VCaP (cell line): ENCODE measurements at regions not wholly inside any gene's neighbourhood (a gene's known extent, or its start where the extent isn't known, plus 50 kb on each side); places are given as distances from the start of the nearest gene placed in this dataset.
"Not testable (repeated sequence)": the region's sequence is repeated elsewhere in the genome, so short reads cannot be mapped to it uniquely, and the experiment has no call there.

Source experiments
- H3K27ac ChIP-seq: fragments of 450-650 bp; 2 replicates; pipeline ENCODE4 v1.5.1; 2017
- TF ChIP-seq, protein P1 (sequence below): fragments of 450-650 bp; conservative IDR thresholded peaks from 2 replicates; pipeline ENCODE4 v1.5.1; 2017; ENCODE audit warnings: mild to moderate bottlenecking, moderate library complexity

DNA sequence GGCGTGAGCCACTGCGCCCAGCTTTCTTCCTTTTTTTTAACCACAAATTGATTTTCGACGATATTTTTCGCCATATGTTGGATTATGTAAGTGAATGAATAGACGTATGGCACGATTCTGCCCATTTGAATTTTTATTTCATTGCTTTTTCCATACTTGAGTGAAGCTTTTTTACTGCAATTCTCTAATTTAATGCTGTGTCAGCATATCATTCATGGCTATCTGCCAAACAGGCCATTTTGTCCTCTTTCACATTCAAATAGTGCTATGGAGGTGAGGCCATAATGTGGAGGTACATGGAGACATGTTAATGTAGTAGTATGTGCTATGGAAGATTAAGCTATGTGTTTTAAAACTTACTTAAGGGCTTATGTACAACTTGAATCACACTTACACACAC, 152.1 kb upstream of the TUSC1 start:
- no peak overlapping the region for H3K27ac ChIP-seq
- TF ChIP-seq, protein P1, sequence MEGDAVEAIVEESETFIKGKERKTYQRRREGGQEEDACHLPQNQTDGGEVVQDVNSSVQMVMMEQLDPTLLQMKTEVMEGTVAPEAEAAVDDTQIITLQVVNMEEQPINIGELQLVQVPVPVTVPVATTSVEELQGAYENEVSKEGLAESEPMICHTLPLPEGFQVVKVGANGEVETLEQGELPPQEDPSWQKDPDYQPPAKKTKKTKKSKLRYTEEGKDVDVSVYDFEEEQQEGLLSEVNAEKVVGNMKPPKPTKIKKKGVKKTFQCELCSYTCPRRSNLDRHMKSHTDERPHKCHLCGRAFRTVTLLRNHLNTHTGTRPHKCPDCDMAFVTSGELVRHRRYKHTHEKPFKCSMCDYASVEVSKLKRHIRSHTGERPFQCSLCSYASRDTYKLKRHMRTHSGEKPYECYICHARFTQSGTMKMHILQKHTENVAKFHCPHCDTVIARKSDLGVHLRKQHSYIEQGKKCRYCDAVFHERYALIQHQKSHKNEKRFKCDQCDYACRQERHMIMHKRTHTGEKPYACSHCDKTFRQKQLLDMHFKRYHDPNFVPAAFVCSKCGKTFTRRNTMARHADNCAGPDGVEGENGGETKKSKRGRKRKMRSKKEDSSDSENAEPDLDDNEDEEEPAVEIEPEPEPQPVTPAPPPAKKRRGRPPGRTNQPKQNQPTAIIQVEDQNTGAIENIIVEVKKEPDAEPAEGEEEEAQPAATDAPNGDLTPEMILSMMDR: no peak

DNA sequence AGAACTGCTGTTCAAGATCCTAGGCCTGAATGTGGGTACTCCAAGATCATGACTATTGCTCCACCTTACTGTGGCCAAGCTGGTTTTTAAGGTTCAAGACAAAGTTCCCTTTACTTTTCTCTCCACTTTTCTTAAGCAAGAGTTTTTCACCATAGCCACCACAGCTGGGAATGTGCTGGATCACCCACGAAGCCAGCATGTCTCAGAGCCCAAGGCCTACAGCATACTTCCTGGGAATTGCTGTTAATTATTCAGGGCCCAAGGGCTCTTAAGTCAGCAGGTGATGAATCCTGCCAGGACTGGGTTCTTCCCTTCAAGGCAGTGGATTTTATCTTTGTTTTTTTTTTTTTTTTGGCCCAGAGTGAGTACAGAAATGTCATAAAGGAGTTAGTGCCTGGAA, 149.4 kb upstream of the TUSC1 start:
- TF ChIP-seq, protein P1: no peak
- no peak overlapping the region for H3K27ac ChIP-seq

DNA sequence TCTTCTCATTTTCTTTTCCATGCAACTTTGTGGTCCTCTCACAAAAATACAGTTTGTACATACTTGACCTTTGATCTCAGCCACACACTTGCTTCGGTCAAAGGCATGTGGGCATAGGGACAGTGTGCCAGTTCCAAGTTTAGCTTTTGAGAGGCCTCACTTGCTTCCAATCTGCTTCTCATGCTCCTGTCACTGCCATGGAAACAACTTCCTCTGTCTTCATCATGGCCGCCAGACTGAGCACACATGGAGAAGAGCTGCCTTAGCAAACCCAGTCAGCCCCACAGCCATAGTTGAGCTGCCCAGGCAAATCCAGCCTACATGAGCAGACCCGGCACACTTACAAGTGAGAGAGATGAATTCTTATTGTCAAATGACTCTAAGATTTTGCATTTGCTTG, 138.2 kb upstream of the TUSC1 start:
- TF ChIP-seq, protein P1: no peak
- H3K27ac ChIP-seq: no peak overlapping the region

DNA sequence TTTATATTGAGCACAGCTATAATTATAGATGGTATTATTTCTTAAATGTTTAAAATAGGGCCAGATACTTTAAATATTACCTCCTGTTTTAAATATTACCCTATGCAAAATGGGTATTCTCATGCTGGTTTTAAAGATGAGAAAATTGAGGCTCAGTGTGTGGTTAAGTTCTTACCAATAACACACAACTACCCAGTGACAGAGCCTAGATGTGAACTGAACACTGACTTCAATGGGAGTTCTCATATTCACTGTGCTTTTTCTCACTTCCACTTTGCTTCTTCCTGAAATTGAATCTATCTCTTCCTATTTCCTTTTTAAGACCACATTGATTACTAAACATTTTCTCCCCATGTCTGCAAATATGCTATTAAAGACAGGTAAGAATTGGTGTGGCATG, 135.8 kb upstream of the TUSC1 start:
- H3K27ac ChIP-seq: no peak overlapping the region
- TF ChIP-seq, protein P1: no peak

DNA sequence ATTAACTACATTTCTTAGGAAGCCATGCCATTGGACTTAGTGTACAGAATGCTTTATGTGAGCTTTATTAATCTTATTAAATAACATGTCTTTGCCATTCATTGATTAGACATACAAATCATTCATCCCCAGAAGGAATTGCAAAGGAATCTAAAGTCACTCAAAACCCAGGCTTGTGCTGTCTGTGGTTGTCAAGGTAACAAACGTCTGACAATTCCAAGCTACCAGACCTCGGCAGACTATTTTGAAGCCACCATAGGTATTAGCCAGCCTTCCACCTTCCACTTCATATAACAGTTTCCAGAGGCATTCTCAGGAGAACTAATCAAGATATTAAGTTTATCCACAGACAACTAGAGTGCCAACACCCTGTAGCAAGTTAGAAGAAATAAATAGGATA, 135.2 kb upstream of the TUSC1 start:
- TF ChIP-seq, protein P1: no peak
- H3K27ac ChIP-seq: no peak overlapping the region

DNA sequence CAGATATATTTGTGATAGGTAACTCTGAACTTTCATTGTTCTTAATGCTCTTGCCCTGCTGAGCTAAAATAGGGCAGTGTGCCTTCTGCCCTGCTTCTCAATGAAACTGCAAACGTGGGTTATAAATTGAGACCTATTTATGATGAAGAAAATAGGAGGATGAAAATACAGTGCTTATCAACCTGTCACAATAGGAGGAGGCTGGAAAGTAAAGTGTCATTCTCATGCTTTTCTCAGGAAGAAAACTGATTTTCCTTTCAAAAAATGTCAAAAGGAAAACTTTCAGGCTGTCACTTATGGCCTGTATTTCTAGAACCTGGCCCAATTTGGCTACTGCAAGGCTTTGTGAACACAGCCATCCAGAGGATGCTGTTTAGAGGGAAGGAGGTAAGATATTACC, 130.3 kb upstream of the TUSC1 start:
- H3K27ac ChIP-seq: no peak overlapping the region
- TF ChIP-seq, protein P1: no peak

DNA sequence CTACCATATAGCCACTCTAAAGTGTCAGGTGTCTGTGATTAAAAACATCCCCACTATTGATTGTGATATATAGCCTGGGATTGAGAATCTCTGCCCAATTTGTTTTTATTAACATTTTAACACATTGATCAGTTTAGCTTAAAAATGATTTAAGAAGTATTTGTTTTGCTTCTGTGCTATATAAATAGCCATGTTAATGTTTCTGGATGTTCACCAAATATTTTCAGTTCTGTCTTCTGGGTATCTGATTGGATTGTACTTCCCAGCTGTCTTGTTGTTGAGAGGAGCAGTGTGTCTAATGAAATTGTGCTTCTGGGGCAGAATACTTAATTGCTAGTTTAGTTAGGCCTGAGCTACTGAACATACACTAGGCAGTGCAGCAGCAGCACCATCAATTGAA, 126.6 kb upstream of the TUSC1 start:
- H3K27ac ChIP-seq: no peak overlapping the region
- TF ChIP-seq, protein P1: no peak

DNA sequence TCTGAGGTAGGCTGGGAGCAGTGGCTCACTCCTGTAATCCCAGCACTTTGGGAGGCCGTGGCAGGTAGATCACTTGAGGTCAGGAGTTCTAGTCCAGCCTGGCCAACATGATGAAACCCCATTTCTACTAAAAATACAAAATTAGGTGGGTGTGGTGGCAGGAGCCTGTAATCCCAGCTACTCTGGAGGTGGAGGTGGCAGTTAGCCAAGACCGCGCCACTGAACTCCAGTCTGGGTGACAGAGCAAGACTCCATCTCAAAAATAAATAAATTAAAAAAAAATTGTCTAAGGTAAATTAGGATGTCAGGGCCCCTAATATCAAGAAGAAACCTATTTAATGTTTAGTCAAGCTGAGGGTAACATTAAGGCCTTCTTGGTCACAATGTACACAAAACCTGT, 123.7 kb upstream of the TUSC1 start:
- not testable (repeated sequence) for H3K27ac ChIP-seq
